ENCODE measurements at regions not wholly inside any gene's neighbourhood (a gene's known extent, or its start where the extent isn't known, plus 50 kb on each side); places are given as distances from the start of the nearest gene placed in this dataset.

DNA sequence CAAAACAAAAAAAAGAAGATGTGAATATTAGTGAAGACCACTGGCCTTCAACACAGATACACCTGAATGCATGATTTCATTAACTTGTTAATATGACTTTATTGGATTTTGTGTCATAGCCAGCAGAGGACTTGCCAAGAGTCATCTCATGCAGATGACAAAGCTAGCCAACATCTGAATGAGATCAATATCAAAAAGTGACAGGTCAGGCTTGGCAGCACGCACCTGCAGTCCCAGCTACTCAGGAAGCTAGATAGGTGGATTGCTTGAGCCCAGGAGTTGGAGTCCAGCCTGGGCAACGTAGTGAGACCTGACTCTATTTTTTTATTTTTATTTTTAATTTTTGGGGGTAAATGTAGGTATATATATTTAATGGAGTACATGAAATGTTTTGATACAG, 54.5 kb upstream of the TGIF1 start:
- POLR2A ChIA-PET = no interaction called here

More for the DNA sequence above, 54.5 kb upstream of the TGIF1 start:
- Histone ChIP-seq H3K4me2 (ENCODE audit: low read depth, low read length) (no peak overlapping the region), H3K9me3 (ENCODE audit: low read length) (no peaks in the 10 kb centered on the region), H3K27me3 (ENCODE audit: control insufficient read depth in 1 of 2, insufficient read depth in 2 of 2, low read length in 2 of 2) (peaks cover 0 to 16% of the 10 kb centered on the region in 2 experiments; a peak in 2 of 5 replicates), H2AFZ (ENCODE audit: low read length) (no peak overlapping the region), H3K36me3 (replicated peaks in 1 of 2; ENCODE audit: control insufficient read depth in 1 of 2, insufficient read depth in 2 of 2, low read length in 2 of 2) (no peaks in the 10 kb centered on the region), H3K4me3 (replicated peaks in 1 of 3; ENCODE audit: insufficient read depth in 1 of 3, low read depth in 2 of 3, low read length in 3 of 3) (no peak overlapping the region), H3K9ac (ENCODE audit: insufficient read depth, low read depth, low read length) (no peak overlapping the region), H3K4me1 (ENCODE audit: insufficient read depth, low read length) (no peaks in the 10 kb centered on the region), H3K27ac (ENCODE audit: extremely low read length, insufficient read depth, low read length) (no peak overlapping the region), H4K20me1 (ENCODE audit: insufficient read depth, low read length) (no peaks in the 10 kb centered on the region), H3K79me2 (ENCODE audit: insufficient read depth, low read length) (no peaks in the 10 kb centered on the region)
- in situ Hi-C loops (cut with HindIII; ENCODE audit: extremely low pct_ligation_motif_present, low pct_unique_long_range_greater_than_20kb) (loop anchor here (25.0 kb wide), 1 partner anchor 92 kb away; no protein-coding TSS in a partner anchor), intact Hi-C loops (cut with micrococcal nuclease; ENCODE audit: unreplicated experiment) (no loop called here)
- WGBS (ENCODE audit: low lambda C conversion rate) = 0% methylated on average over 2 of the region's 2 CpGs
- ATAC-seq (no peak), FAIRE-seq (no peak), DNase-seq (ENCODE audit: low spot score) (no peak)
- CTCF ChIA-PET (ENCODE audit: low intra/inter-chr PET ratio, low total read pairs) = no interaction called here
- no TSS peak for BruUV-seq (replicated peaks)
- TF ChIP-seq, protein P1, sequence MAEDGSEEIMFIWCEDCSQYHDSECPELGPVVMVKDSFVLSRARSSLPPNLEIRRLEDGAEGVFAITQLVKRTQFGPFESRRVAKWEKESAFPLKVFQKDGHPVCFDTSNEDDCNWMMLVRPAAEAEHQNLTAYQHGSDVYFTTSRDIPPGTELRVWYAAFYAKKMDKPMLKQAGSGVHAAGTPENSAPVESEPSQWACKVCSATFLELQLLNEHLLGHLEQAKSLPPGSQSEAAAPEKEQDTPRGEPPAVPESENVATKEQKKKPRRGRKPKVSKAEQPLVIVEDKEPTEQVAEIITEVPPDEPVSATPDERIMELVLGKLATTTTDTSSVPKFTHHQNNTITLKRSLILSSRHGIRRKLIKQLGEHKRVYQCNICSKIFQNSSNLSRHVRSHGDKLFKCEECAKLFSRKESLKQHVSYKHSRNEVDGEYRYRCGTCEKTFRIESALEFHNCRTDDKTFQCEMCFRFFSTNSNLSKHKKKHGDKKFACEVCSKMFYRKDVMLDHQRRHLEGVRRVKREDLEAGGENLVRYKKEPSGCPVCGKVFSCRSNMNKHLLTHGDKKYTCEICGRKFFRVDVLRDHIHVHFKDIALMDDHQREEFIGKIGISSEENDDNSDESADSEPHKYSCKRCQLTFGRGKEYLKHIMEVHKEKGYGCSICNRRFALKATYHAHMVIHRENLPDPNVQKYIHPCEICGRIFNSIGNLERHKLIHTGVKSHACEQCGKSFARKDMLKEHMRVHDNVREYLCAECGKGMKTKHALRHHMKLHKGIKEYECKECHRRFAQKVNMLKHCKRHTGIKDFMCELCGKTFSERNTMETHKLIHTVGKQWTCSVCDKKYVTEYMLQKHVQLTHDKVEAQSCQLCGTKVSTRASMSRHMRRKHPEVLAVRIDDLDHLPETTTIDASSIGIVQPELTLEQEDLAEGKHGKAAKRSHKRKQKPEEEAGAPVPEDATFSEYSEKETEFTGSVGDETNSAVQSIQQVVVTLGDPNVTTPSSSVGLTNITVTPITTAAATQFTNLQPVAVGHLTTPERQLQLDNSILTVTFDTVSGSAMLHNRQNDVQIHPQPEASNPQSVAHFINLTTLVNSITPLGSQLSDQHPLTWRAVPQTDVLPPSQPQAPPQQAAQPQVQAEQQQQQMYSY (CRISPR knock-in tag; IDR thresholded peaks at IDR 0.05) = no peak
- TF ChIP-seq MAFF (IDR thresholded peaks at IDR 0.05; ENCODE audit: low read depth, low read length) = no peak
- TF ChIP-seq MEIS1 (CRISPR knock-in tag; IDR thresholded peaks at IDR 0.05; ENCODE audit: borderline replicate concordance) = no peak
- TF ChIP-seq NAIF1 (CRISPR knock-in tag; IDR thresholded peaks at IDR 0.05; ENCODE audit: borderline replicate concordance) = no peak
- no peak for TF ChIP-seq ZNF879 (CRISPR knock-in tag; IDR thresholded peaks at IDR 0.05)
- TF ChIP-seq, protein P2, sequence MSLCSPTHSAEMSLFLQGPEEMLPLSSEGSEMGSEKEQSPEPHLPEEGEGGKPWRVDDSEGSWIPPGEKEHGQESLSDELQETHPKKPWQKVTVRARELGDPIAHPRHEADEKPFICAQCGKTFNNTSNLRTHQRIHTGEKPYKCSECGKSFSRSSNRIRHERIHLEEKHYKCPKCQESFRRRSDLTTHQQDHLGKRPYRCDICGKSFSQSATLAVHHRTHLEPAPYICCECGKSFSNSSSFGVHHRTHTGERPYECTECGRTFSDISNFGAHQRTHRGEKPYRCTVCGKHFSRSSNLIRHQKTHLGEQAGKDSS (CRISPR knock-in tag; IDR thresholded peaks at IDR 0.05; ENCODE audit: borderline replicate concordance, low read depth) = no peak
- no peak for TF ChIP-seq FOXO1 (CRISPR knock-in tag; IDR thresholded peaks at IDR 0.05)
- no peak for TF ChIP-seq ZNF260 (CRISPR knock-in tag; IDR thresholded peaks at IDR 0.05; ENCODE audit: borderline replicate concordance, low read depth)
- TF ChIP-seq AHR (CRISPR knock-in tag; IDR thresholded peaks at IDR 0.05) = no peak
- no peak for TF ChIP-seq POLR2AphosphoS2 (IDR thresholded peaks at IDR 0.05; ENCODE audit: low read depth, low read length)
- TF ChIP-seq KDM5A (IDR thresholded peaks at IDR 0.05; ENCODE audit: borderline replicate concordance, low read length) = no peak
- TF ChIP-seq ZBTB42 (CRISPR knock-in tag; IDR thresholded peaks at IDR 0.05) = no peak
- TF ChIP-seq, protein P3, sequence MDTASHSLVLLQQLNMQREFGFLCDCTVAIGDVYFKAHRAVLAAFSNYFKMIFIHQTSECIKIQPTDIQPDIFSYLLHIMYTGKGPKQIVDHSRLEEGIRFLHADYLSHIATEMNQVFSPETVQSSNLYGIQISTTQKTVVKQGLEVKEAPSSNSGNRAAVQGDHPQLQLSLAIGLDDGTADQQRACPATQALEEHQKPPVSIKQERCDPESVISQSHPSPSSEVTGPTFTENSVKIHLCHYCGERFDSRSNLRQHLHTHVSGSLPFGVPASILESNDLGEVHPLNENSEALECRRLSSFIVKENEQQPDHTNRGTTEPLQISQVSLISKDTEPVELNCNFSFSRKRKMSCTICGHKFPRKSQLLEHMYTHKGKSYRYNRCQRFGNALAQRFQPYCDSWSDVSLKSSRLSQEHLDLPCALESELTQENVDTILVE (CRISPR knock-in tag; IDR thresholded peaks at IDR 0.05) = no peak
- TF ChIP-seq, protein P4, sequence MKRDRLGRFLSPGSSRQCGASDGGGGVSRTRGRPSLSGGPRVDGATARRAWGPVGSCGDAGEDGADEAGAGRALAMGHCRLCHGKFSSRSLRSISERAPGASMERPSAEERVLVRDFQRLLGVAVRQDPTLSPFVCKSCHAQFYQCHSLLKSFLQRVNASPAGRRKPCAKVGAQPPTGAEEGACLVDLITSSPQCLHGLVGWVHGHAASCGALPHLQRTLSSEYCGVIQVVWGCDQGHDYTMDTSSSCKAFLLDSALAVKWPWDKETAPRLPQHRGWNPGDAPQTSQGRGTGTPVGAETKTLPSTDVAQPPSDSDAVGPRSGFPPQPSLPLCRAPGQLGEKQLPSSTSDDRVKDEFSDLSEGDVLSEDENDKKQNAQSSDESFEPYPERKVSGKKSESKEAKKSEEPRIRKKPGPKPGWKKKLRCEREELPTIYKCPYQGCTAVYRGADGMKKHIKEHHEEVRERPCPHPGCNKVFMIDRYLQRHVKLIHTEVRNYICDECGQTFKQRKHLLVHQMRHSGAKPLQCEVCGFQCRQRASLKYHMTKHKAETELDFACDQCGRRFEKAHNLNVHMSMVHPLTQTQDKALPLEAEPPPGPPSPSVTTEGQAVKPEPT (CRISPR knock-in tag; IDR thresholded peaks at IDR 0.05; ENCODE audit: low read depth) = no peak
- no peak for TF ChIP-seq ZNF124 (CRISPR knock-in tag; IDR thresholded peaks at IDR 0.05)
- TF ChIP-seq, protein P5, sequence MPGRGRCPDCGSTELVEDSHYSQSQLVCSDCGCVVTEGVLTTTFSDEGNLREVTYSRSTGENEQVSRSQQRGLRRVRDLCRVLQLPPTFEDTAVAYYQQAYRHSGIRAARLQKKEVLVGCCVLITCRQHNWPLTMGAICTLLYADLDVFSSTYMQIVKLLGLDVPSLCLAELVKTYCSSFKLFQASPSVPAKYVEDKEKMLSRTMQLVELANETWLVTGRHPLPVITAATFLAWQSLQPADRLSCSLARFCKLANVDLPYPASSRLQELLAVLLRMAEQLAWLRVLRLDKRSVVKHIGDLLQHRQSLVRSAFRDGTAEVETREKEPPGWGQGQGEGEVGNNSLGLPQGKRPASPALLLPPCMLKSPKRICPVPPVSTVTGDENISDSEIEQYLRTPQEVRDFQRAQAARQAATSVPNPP (CRISPR knock-in tag; IDR thresholded peaks at IDR 0.05) = no peak
- TF ChIP-seq KMT2A (CRISPR knock-in tag; IDR thresholded peaks at IDR 0.05) = no peak
- TF ChIP-seq MAFG (CRISPR knock-in tag; IDR thresholded peaks at IDR 0.05) = no peak
